GM21515 (cell line): ENCODE measurements at regions not wholly inside any gene's neighbourhood (a gene's known extent, or its start where the extent isn't known, plus 50 kb on each side); places are given as distances from the start of the nearest gene placed in this dataset.
"Not testable (repeated sequence)": the region's sequence is repeated elsewhere in the genome, so short reads cannot be mapped to it uniquely, and the experiment has no call there.

Source experiments
- ATAC-seq: cut with Tn5 transposase; IDR thresholded peaks from one replicate; pipeline ENCODE4 v1.9.1; 2021; ENCODE audit not compliant: unreplicated experiment

GRCh38 chr14:83838226-83838625, 1691.7 kb upstream of the FLRT2 start:
- no peak for ATAC-seq

GRCh38 chr14:83842547-83842946, 1687.4 kb upstream of the FLRT2 start:
- ATAC-seq: no peak

- no peak for ATAC-seq
Measured at GRCh38 chr14:83847102-83847501, 1682.8 kb upstream of the FLRT2 start.

GRCh38 chr14:83850092-83850491, 1679.9 kb upstream of the FLRT2 start:
- ATAC-seq: no peak

GRCh38 chr14:83856334-83856733, 1673.6 kb upstream of the FLRT2 start:
- ATAC-seq: no peak

- no peak for ATAC-seq
Measured at GRCh38 chr14:83860631-83861155, 1669.3 kb upstream of the FLRT2 start.

GRCh38 chr14:83863042-83863774, 1666.7 kb upstream of the FLRT2 start:
- ATAC-seq: no peak

GRCh38 chr14:83864106-83864505, 1665.8 kb upstream of the FLRT2 start:
- no peak for ATAC-seq

- no peak for ATAC-seq
Measured at GRCh38 chr14:83867566-83868225, 1662.2 kb upstream of the FLRT2 start.

GRCh38 chr14:83870546-83871270, 1659.2 kb upstream of the FLRT2 start:
- ATAC-seq: no peak

- ATAC-seq: no peak
Measured at GRCh38 chr14:83873669-83874068, 1656.3 kb upstream of the FLRT2 start.

GRCh38 chr14:83874662-83875061, 1655.3 kb upstream of the FLRT2 start:
- no peak for ATAC-seq

GRCh38 chr14:83883732-83884131, 1646.2 kb upstream of the FLRT2 start:
- ATAC-seq: no peak

GRCh38 chr14:83885837-83886293, 1644.1 kb upstream of the FLRT2 start:
- ATAC-seq: no peak

GRCh38 chr14:83887866-83888265, 1642.1 kb upstream of the FLRT2 start:
- no peak for ATAC-seq

GRCh38 chr14:83893447-83893846, 1636.5 kb upstream of the FLRT2 start:
- ATAC-seq: no peak

- no peak for ATAC-seq
Measured at GRCh38 chr14:83894568-83894967, 1635.4 kb upstream of the FLRT2 start.

- ATAC-seq: not testable (repeated sequence)
Measured at GRCh38 chr14:83898558-83898957, 1631.4 kb upstream of the FLRT2 start.

- ATAC-seq: no peak
Measured at GRCh38 chr14:83899706-83900105, 1630.2 kb upstream of the FLRT2 start.

- ATAC-seq: no peak
Measured at GRCh38 chr14:83905157-83905556, 1624.8 kb upstream of the FLRT2 start.

GRCh38 chr14:83908419-83908818, 1621.5 kb upstream of the FLRT2 start:
- ATAC-seq: no peak

- ATAC-seq: no peak
Measured at GRCh38 chr14:83909507-83909906, 1620.4 kb upstream of the FLRT2 start.
